Gastrocnemius medialis (tissue), 4 donors: ENCODE measurements at regions not wholly inside any gene's neighbourhood (a gene's known extent, or its start where the extent isn't known, plus 50 kb on each side); places are given as distances from the start of the nearest gene placed in this dataset.

Experiments
- ATAC-seq, 2 donors: fragments of 150-250 bp; one replicate each; pipeline ENCODE4 v1.9.1; 2016
- DNase-seq, 2 donors: peaks; one replicate each; pipeline ENCODE4 v3.0.0-alpha.2; 2019
- H3K27ac ChIP-seq, 4 donors: fragments of 200-600 bp; sonication (generic); 1 replicate in 1 of 4; 2 replicates in 3 of 4; pipeline ENCODE4 v1.5.1; 2016 to 2018; ENCODE audit warnings: mild to moderate bottlenecking in 2 of 4, moderate library complexity in 1 of 4
- H3K27me3 ChIP-seq, 3 donors: fragments of 200-600 bp; sonication (generic) in 2 of 3; 1 replicate in 1 of 3; 2 replicates in 2 of 3; pipeline versions ENCODE4 v1.5.1 to v1.6.0; 2016 to 2019; ENCODE audit warnings: mild to moderate bottlenecking in 1 of 3, moderate library complexity in 1 of 3
- H3K36me3 ChIP-seq, 2 donors: fragments of 200-600 bp; sonication (generic) in 1 of 2; one replicate each; pipeline ENCODE4 v1.5.1; 2017 to 2018
- H3K4me1 ChIP-seq, 2 donors: fragments of 200-600 bp; sonication (generic) in 1 of 2; one replicate each; pipeline ENCODE4 v1.5.1; 2016 to 2017; ENCODE audit warnings: mild to moderate bottlenecking in 2 of 2
- H3K4me3 ChIP-seq, 4 donors: fragments of 200-600 bp; sonication (generic) in 3 of 4; 1 replicate in 1 of 4; 2 replicates in 3 of 4; pipeline ENCODE4 v1.5.1; 2016 to 2019; ENCODE audit warnings: mild to moderate bottlenecking in 2 of 4
- H3K9me3 ChIP-seq, 3 donors: fragments of 200-600 bp; sonication (generic) in 2 of 3; 1 replicate in 1 of 3; 2 replicates in 2 of 3; pipeline ENCODE4 v1.5.1; 2016 to 2019
- CTCF ChIP-seq, 5 experiments: fragments of 450-650 bp in 3 of 5; fragments of 200-600 bp in 2 of 5; sonication (generic) in 2 of 5; IDR thresholded peaks in 4 of 5; conservative IDR thresholded peaks in 1 of 5; 1 replicate in 4 of 5; 2 replicates in 1 of 5; pipeline ENCODE4 v1.5.1; 2016 to 2019; ENCODE audit warnings: antibody characterized with exemption in 5 of 5, mild to moderate bottlenecking in 3 of 5, moderate library complexity in 3 of 5
- POLR2A ChIP-seq, 2 donors: fragments of 450-650 bp; IDR thresholded peaks; one replicate each; pipeline ENCODE4 v1.6.1; 2017; ENCODE audit warnings: antibody characterized with exemption in 2 of 2, mild to moderate bottlenecking in 2 of 2, moderate library complexity in 2 of 2
- in situ Hi-C, 4 donors: fragments of 200-750 bp; cut with MboI; loops; one replicate each; pipeline versions ENCODE4 v1.15.0 to v1.8.0; 2017; ENCODE audit warnings: low sequenced_read_pairs in 4 of 4
- intact Hi-C: fragments of 100-400 bp; cut with DNase I; formaldehyde crosslinking; loops from one replicate; pipeline ENCODE4 v1.15.1; 2023; ENCODE audit warnings: low total_unique reads

- H3K27me3 ChIP-seq: peaks cover 0 to 6% (median 0%) of the 10 kb centered on the region in 3 donors
- intact Hi-C loops: no loop called here
Observed at GRCh38 chr3:13703071-13703470, 154.1 kb downstream of the FBLN2 start.

GRCh38 chr3:13702286-13702685, 153.4 kb downstream of the FBLN2 start:
- Histone ChIP-seq H3K36me3 (no peaks in the 10 kb centered on the region), H3K4me3 (no peak overlapping the region), H3K27me3 (peaks cover 0 to 6% (median 0%) of the 10 kb centered on the region in 3 donors), H3K4me1 (no peaks in the 10 kb centered on the region), H3K27ac (no peak overlapping the region), H3K9me3 (no peaks in the 10 kb centered on the region)
- TF ChIP-seq POLR2A (IDR thresholded peaks at IDR 0.05) (no peak), CTCF (IDR thresholded peaks at IDR 0.05 in 4 of 5, conservative IDR thresholded peaks at IDR 0.05 in 1 of 5) (no peak)
- ATAC-seq (no peak), DNase-seq (no peak)
- in situ Hi-C loops: no loop called here
- intact Hi-C loops: no loop called here

More at GRCh38 chr3:13703071-13703470, 154.1 kb downstream of the FBLN2 start:
- no peak for DNase-seq
- Histone ChIP-seq H3K9me3 (no peaks in the 10 kb centered on the region), H3K4me1 (no peaks in the 10 kb centered on the region), H3K36me3 (no peaks in the 10 kb centered on the region), H3K27ac (no peak overlapping the region), H3K4me3 (no peak overlapping the region)
- ATAC-seq: no peak
- in situ Hi-C loops: no loop called here
- TF ChIP-seq CTCF (IDR thresholded peaks at IDR 0.05 in 4 of 5, conservative IDR thresholded peaks at IDR 0.05 in 1 of 5) (no peak), POLR2A (IDR thresholded peaks at IDR 0.05) (no peak)

GRCh38 chr3:13700889-13701288, 152.0 kb downstream of the FBLN2 start:
- in situ Hi-C loops: no loop called here
- Histone ChIP-seq H3K36me3 (no peaks in the 10 kb centered on the region), H3K27me3 (peaks cover 0 to 6% (median 3%) of the 10 kb centered on the region in 3 donors), H3K9me3 (no peaks in the 10 kb centered on the region), H3K4me3 (no peak overlapping the region), H3K4me1 (no peaks in the 10 kb centered on the region), H3K27ac (no peak overlapping the region)
- no peak for DNase-seq
- TF ChIP-seq CTCF (IDR thresholded peaks at IDR 0.05 in 4 of 5, conservative IDR thresholded peaks at IDR 0.05 in 1 of 5) (no peak), POLR2A (IDR thresholded peaks at IDR 0.05) (no peak)
- intact Hi-C loops: no loop called here
- no peak for ATAC-seq

GRCh38 chr3:13700362-13700761, 151.4 kb downstream of the FBLN2 start:
- Histone ChIP-seq H3K9me3 (no peaks in the 10 kb centered on the region), H3K4me3 (no peak overlapping the region), H3K27me3 (peaks cover 0 to 6% (median 3%) of the 10 kb centered on the region in 3 donors), H3K27ac (no peak overlapping the region), H3K36me3 (no peaks in the 10 kb centered on the region), H3K4me1 (no peaks in the 10 kb centered on the region)
- ATAC-seq (no peak), DNase-seq (no peak)
- intact Hi-C loops: no loop called here
- no peak for TF ChIP-seq POLR2A (IDR thresholded peaks at IDR 0.05)
- TF ChIP-seq CTCF (IDR thresholded peaks at IDR 0.05 in 4 of 5, conservative IDR thresholded peaks at IDR 0.05 in 1 of 5): no peak
- in situ Hi-C loops: no loop called here

- H3K4me3 ChIP-seq: no peak overlapping the region
- no peaks in the 10 kb centered on the region for H3K36me3 ChIP-seq
- no peak overlapping the region for H3K27ac ChIP-seq
- H3K27me3 ChIP-seq: peaks cover 0 to 6% (median 3%) of the 10 kb centered on the region in 3 donors
- DNase-seq: no peak
- ATAC-seq: no peak
- intact Hi-C loops (no loop called here), in situ Hi-C loops (no loop called here)
- no peaks in the 10 kb centered on the region for H3K9me3 ChIP-seq
- no peak for TF ChIP-seq POLR2A (IDR thresholded peaks at IDR 0.05)
- TF ChIP-seq CTCF (IDR thresholded peaks at IDR 0.05 in 4 of 5, conservative IDR thresholded peaks at IDR 0.05 in 1 of 5): no peak
- no peaks in the 10 kb centered on the region for H3K4me1 ChIP-seq
Observed at GRCh38 chr3:13696699-13697098, 147.8 kb downstream of the FBLN2 start.
